ENCODE measurements at regions not wholly inside any gene's neighbourhood (a gene's known extent, or its start where the extent isn't known, plus 50 kb on each side); places are given as distances from the start of the nearest gene placed in this dataset.

DNA sequence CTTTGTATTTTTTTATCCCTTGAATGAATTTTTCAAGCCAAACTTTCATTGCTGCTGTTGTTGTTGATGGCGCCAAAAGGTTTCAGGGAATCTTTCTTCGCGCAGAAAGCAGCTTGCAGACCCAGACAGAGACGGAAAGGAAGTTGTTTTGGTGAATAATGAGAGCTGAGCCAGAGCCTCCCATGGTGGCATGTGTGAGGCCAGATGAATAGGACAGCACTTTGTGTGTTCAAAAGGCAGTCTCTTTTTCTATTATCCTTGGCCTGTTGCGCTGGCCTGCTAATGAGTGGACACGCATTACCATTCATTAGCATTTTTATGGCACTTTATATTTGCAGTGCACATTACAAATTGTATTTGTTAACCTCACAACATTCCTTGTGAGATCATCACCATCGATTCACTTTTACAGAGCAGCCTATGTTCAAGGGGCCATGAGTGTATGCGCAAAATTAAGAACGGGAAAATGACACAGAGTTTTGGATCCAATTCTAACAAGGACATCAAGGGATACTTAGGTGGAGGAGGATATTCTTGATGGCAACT, 754.7 kb downstream of the BCL11A start:
- TF ChIP-seq CTCF (IDR thresholded peaks at IDR 0.05; ENCODE audit: insufficient read depth, low read depth, low read length), result no peak
- ChIA-PET CTCF (no interaction called here), POLR2A (no interaction called here)
- H3K27me3 ChIP-seq (ENCODE audit: control insufficient read depth, insufficient read depth, low read length), result no peaks in the 10 kb centered on the region
- DNase-seq (ENCODE audit: low read depth), result no peak
- H3K36me3 ChIP-seq (ENCODE audit: control insufficient read depth, insufficient read depth, low read length), result no peaks in the 10 kb centered on the region
- no peak overlapping the region for H3K4me3 ChIP-seq (ENCODE audit: low read depth, low read length)

DNA sequence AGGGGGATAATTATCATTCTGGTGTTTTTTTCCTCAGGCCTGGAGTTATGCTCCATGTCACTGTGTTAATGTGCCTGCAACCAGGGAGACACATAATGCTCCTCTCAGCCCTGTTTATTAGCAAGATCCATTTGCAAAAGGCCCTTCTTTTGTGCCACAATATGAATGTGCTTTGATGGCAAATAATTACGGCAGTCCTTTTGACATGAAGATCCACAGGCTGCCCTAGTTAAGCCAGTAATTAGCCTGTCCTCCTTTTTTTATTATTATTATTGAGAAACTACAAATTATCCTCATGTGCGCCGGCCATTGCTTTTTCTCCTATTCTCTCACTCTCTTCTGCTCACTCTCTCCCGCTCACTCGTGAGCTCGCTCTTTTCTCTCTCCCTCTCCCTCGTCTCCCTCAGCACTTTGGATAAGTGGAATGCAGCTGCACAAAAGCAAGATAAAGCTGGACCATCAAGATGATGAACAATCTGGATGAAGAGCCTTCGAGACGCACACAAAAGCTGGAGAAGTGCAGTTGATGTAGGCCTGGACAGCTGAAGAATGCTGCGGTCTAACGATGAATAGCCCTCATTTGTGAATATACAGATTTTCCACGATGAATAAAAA, 762.3 kb downstream of the BCL11A start:
- no peak for TF ChIP-seq CTCF (IDR thresholded peaks at IDR 0.05; ENCODE audit: insufficient read depth, low read depth, low read length)
- CTCF ChIA-PET, result no interaction called here
- H3K4me3 ChIP-seq (ENCODE audit: low read depth, low read length), result no peak overlapping the region
- POLR2A ChIA-PET, result no interaction called here
- H3K27me3 ChIP-seq (ENCODE audit: control insufficient read depth, insufficient read depth, low read length), result no peaks in the 10 kb centered on the region
- no peaks in the 10 kb centered on the region for H3K36me3 ChIP-seq (ENCODE audit: control insufficient read depth, insufficient read depth, low read length)
- DNase-seq (ENCODE audit: low read depth), result no peak

DNA sequence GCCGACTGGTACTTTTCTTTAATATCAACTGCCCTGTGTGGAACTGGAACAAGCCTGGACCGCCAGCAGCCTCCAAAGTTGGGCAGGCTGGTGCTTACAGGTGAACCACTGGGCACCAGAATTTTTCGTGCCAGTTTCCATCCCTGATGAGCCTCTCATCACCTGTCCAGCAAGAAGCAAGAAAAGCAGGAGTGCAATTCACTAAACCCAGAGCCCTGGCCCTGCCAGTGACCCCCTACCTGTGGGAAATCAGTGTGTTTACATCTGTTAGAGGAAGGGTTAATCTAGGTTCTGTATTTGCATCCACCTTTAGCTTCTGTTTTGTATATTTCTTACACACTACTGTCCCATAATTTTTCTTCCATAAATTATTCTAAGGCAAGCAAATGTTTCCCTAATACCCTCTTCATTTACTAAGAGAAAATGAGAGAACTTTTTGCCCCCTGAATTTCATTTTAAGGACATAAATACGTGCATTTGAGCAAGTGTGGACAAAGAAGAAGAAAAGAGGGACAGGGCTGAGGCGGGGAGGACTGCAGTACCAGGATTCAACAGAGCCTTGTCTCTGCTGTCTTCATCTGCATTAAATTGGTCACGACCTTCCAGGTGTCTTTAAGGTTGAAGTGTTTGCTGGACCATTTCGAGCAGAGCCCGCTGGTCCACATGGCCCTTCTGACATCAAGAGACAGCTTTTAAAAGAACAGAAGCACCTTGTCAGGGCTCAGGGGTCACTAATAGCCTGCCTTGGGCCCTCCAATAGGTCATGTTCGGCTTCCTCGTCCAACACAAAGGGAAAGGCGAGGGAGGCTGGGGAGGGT, 763.1 kb downstream of the BCL11A start:
- DNase-seq (ENCODE audit: low read depth), result no peak
- POLR2A ChIA-PET, result no interaction called here
- Histone ChIP-seq H3K36me3 (ENCODE audit: control insufficient read depth, insufficient read depth, low read length) (no peaks in the 10 kb centered on the region), H3K4me3 (ENCODE audit: low read depth, low read length) (no peak overlapping the region), H3K27me3 (ENCODE audit: control insufficient read depth, insufficient read depth, low read length) (no peaks in the 10 kb centered on the region)
- TF ChIP-seq CTCF (IDR thresholded peaks at IDR 0.05; ENCODE audit: insufficient read depth, low read depth, low read length), result no peak
- CTCF ChIA-PET, result no interaction called here

- POLR2A ChIA-PET, result no interaction called here
- no peak for TF ChIP-seq CTCF (IDR thresholded peaks at IDR 0.05; ENCODE audit: insufficient read depth, low read depth, low read length)
Measured at GRCh38 chr2:59789523-59789922, 763.9 kb downstream of the BCL11A start.

GRCh38 chr2:59787095-59787494, 766.4 kb downstream of the BCL11A start:
- Histone ChIP-seq H3K36me3 (ENCODE audit: control insufficient read depth, insufficient read depth, low read length) (no peaks in the 10 kb centered on the region), H3K4me3 (ENCODE audit: low read depth, low read length) (no peak overlapping the region), H3K27me3 (ENCODE audit: control insufficient read depth, insufficient read depth, low read length) (no peaks in the 10 kb centered on the region)
- TF ChIP-seq CTCF (IDR thresholded peaks at IDR 0.05; ENCODE audit: insufficient read depth, low read depth, low read length), result no peak
- POLR2A ChIA-PET, result no interaction called here
- CTCF ChIA-PET, result interaction anchor here (1.0 kb wide), 1 partner anchor 763 kb away, joined by 3 read pairs; no protein-coding TSS in a partner anchor
- DNase-seq (ENCODE audit: low read depth), result no peak

More at GRCh38 chr2:59789523-59789922, 763.9 kb downstream of the BCL11A start:
- no peak for DNase-seq (ENCODE audit: low read depth)
- no peaks in the 10 kb centered on the region for H3K36me3 ChIP-seq (ENCODE audit: control insufficient read depth, insufficient read depth, low read length)
- no peak overlapping the region for H3K4me3 ChIP-seq (ENCODE audit: low read depth, low read length)
- CTCF ChIA-PET, result no interaction called here
- no peaks in the 10 kb centered on the region for H3K27me3 ChIP-seq (ENCODE audit: control insufficient read depth, insufficient read depth, low read length)
